Panc1 (cell line): ENCODE measurements at regions not wholly inside any gene's neighbourhood (a gene's known extent, or its start where the extent isn't known, plus 50 kb on each side); places are given as distances from the start of the nearest gene placed in this dataset.

ENCODE experiments used
- POLR2AphosphoS5 ChIP-seq: IDR thresholded peaks from 2 replicates; pipeline ENCODE4 v1.6.1; 2012; ENCODE audit warnings: mild to moderate bottlenecking, low read depth, low read length, moderate library complexity
- SIN3A ChIP-seq: IDR thresholded peaks from 2 replicates; pipeline ENCODE4 v1.6.1; 2012; ENCODE audit warnings: low read depth, mild to moderate bottlenecking, low read length, moderate library complexity, borderline replicate concordance; ENCODE audit not compliant: insufficient read depth
- TCF7L2 ChIP-seq: IDR thresholded peaks from 2 replicates; pipeline ENCODE4 v1.6.1; 2011; ENCODE audit warnings: mild to moderate bottlenecking, low read depth, low read length, inconsistent platforms
- TF ChIP-seq, protein P1 (sequence below), 2 experiments: IDR thresholded peaks; 2 replicates each; pipeline ENCODE4 v1.6.1; 2011 to 2012; ENCODE audit warnings: low read depth in 2 of 2, control low read depth in 1 of 2, low read length in 1 of 2, mild to moderate bottlenecking in 1 of 2, moderate library complexity in 1 of 2; ENCODE audit not compliant: insufficient read depth in 1 of 2
- TF ChIP-seq, protein P2 (sequence below): fragments of 450-650 bp; IDR thresholded peaks from 2 replicates; pipeline ENCODE4 v1.5.1; 2017; ENCODE audit warnings: mild to moderate bottlenecking

DNA sequence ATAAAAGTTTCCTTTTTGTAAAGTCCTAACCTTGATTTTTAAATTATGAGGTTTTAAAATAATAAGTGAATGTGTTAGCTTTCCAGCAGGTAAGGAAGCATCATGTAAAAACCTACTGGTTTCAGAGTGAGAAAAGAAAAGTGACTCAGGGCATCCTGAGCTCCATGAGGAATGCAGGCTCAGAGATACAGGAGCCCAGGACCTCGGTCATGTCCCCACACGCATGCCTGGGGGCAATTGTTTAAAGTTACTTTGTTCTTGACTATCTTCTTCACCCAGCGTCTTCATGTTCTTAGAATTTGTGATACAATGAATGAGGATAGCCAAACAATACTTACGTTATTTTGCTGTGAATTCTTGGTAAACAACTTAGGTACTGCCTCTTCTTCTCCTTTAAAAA is 117.4 kb upstream of the PLPPR5 start:
- TF ChIP-seq, protein P1, sequence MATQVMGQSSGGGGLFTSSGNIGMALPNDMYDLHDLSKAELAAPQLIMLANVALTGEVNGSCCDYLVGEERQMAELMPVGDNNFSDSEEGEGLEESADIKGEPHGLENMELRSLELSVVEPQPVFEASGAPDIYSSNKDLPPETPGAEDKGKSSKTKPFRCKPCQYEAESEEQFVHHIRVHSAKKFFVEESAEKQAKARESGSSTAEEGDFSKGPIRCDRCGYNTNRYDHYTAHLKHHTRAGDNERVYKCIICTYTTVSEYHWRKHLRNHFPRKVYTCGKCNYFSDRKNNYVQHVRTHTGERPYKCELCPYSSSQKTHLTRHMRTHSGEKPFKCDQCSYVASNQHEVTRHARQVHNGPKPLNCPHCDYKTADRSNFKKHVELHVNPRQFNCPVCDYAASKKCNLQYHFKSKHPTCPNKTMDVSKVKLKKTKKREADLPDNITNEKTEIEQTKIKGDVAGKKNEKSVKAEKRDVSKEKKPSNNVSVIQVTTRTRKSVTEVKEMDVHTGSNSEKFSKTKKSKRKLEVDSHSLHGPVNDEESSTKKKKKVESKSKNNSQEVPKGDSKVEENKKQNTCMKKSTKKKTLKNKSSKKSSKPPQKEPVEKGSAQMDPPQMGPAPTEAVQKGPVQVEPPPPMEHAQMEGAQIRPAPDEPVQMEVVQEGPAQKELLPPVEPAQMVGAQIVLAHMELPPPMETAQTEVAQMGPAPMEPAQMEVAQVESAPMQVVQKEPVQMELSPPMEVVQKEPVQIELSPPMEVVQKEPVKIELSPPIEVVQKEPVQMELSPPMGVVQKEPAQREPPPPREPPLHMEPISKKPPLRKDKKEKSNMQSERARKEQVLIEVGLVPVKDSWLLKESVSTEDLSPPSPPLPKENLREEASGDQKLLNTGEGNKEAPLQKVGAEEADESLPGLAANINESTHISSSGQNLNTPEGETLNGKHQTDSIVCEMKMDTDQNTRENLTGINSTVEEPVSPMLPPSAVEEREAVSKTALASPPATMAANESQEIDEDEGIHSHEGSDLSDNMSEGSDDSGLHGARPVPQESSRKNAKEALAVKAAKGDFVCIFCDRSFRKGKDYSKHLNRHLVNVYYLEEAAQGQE (IDR thresholded peaks at IDR 0.05; ENCODE audit: insufficient read depth in 1 of 2, low read depth in 2 of 2, low read length in 1 of 2): no peak
- TF ChIP-seq, protein P2, sequence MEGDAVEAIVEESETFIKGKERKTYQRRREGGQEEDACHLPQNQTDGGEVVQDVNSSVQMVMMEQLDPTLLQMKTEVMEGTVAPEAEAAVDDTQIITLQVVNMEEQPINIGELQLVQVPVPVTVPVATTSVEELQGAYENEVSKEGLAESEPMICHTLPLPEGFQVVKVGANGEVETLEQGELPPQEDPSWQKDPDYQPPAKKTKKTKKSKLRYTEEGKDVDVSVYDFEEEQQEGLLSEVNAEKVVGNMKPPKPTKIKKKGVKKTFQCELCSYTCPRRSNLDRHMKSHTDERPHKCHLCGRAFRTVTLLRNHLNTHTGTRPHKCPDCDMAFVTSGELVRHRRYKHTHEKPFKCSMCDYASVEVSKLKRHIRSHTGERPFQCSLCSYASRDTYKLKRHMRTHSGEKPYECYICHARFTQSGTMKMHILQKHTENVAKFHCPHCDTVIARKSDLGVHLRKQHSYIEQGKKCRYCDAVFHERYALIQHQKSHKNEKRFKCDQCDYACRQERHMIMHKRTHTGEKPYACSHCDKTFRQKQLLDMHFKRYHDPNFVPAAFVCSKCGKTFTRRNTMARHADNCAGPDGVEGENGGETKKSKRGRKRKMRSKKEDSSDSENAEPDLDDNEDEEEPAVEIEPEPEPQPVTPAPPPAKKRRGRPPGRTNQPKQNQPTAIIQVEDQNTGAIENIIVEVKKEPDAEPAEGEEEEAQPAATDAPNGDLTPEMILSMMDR: no peak
- TF ChIP-seq SIN3A (no peak), TCF7L2 (no peak), POLR2AphosphoS5 (no peak)
